ENCODE measurements at regions not wholly inside any gene's neighbourhood (a gene's known extent, or its start where the extent isn't known, plus 50 kb on each side); places are given as distances from the start of the nearest gene placed in this dataset.

GRCh38 chr7:46999866-47000265, 582.0 kb downstream of the TNS3 start:
- TF ChIP-seq POLR2A (IDR thresholded peaks at IDR 0.05): no peak
- TF ChIP-seq, protein P1, sequence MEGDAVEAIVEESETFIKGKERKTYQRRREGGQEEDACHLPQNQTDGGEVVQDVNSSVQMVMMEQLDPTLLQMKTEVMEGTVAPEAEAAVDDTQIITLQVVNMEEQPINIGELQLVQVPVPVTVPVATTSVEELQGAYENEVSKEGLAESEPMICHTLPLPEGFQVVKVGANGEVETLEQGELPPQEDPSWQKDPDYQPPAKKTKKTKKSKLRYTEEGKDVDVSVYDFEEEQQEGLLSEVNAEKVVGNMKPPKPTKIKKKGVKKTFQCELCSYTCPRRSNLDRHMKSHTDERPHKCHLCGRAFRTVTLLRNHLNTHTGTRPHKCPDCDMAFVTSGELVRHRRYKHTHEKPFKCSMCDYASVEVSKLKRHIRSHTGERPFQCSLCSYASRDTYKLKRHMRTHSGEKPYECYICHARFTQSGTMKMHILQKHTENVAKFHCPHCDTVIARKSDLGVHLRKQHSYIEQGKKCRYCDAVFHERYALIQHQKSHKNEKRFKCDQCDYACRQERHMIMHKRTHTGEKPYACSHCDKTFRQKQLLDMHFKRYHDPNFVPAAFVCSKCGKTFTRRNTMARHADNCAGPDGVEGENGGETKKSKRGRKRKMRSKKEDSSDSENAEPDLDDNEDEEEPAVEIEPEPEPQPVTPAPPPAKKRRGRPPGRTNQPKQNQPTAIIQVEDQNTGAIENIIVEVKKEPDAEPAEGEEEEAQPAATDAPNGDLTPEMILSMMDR (IDR thresholded peaks at IDR 0.05): no peak
- DNase-seq (ENCODE audit: low spot score in 2 of 2): no peak
- intact Hi-C loops (cut with DNase I; ENCODE audit: low total_unique reads): no loop called here
- H3K4me3 ChIP-seq (ENCODE audit: low read depth, poor library complexity, severe bottlenecking): no peak overlapping the region

DNA sequence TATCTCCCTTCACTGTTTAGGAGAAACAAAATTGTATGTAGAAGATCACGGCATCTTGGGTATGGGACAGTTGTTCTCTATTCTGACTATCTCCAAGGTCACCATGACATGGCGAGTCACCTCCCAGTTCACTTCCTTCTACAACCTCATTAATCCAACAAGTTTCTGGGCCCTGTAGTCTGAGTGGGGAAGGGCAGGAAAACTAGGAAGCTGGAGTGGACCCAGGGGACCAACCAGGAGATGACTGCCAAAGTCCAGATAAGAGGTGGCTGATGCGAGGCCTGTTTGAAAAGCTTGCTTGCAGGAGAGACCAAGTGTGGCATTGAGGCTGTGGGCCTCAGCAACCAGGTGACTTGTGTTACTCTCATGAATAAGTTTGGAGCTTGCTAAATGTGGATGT, 584.9 kb downstream of the TNS3 start:
- intact Hi-C loops (cut with DNase I; ENCODE audit: low total_unique reads): no loop called here
- WGBS, 2 donors: 81 to 87% methylated on average over 3 of the region's 3 CpGs
- TF ChIP-seq, protein P1 (IDR thresholded peaks at IDR 0.05): no peak
- no peak for TF ChIP-seq POLR2A (IDR thresholded peaks at IDR 0.05)
- DNase-seq (ENCODE audit: low spot score in 2 of 2): no peak
- no peak overlapping the region for H3K4me3 ChIP-seq (ENCODE audit: low read depth, poor library complexity, severe bottlenecking)

DNA sequence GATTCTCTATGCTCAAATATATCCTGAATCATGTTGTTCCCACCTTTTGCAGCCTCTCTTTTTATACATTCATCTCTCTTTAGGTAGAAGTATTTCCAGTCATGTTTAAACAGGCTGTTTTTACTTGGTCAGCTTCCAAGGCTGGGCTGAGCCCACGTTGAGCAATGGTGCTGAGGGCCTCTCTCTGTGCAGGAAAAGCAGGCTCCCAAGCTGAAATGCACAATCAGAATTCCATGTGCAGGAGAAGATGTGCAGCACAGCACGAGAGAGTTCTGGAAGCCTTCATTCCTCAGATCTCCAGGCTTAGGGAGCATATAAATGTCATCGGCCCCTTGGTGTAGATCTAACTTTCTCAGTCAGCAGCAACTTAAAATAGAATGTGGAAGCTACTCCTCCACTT, 588.5 kb downstream of the TNS3 start:
- WGBS, 2 donors: 28 to 53% methylated on average over 3 of the region's 3 CpGs
- H3K4me3 ChIP-seq (ENCODE audit: low read depth, poor library complexity, severe bottlenecking): no peak overlapping the region
- intact Hi-C loops (cut with DNase I; ENCODE audit: low total_unique reads): no loop called here
- no peak for TF ChIP-seq POLR2A (IDR thresholded peaks at IDR 0.05)
- TF ChIP-seq, protein P1 (IDR thresholded peaks at IDR 0.05): no peak
- DNase-seq (ENCODE audit: low spot score in 2 of 2): no peak

GRCh38 chr7:46990761-46991160, 591.1 kb downstream of the TNS3 start:
- no peak for DNase-seq (ENCODE audit: low spot score in 2 of 2)
- TF ChIP-seq, protein P1 (IDR thresholded peaks at IDR 0.05): no peak
- no peak for TF ChIP-seq POLR2A (IDR thresholded peaks at IDR 0.05)
- intact Hi-C loops (cut with DNase I; ENCODE audit: low total_unique reads): no loop called here
- no peak overlapping the region for H3K4me3 ChIP-seq (ENCODE audit: low read depth, poor library complexity, severe bottlenecking)

- no peak for DNase-seq (ENCODE audit: low spot score in 2 of 2)
- no peak for TF ChIP-seq POLR2A (IDR thresholded peaks at IDR 0.05)
- TF ChIP-seq, protein P1 (IDR thresholded peaks at IDR 0.05): no peak
- intact Hi-C loops (cut with DNase I; ENCODE audit: low total_unique reads): no loop called here
- no peak overlapping the region for H3K4me3 ChIP-seq (ENCODE audit: low read depth, poor library complexity, severe bottlenecking)
Measured at GRCh38 chr7:46989247-46989646, 592.7 kb downstream of the TNS3 start.

DNA sequence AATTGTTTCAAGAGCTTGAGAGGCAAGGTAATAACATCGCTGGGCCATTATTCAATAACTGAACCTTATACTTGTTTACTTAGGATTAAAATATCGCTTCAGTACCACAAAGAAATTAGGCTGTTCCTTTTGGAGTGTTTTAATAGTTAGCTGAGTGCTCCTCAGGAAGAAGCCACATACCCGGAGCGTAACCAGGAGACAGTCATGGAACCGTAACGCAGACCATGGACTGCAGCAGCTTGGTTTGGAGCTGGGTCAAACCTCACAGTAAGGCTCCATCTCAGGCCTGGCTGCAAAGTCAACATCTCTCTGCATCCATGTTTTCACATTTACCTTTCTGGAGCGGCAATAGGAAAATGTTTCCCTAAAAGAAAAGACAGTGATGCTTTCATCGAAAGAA, 599.0 kb downstream of the TNS3 start:
- WGBS, 2 donors: 92 to 95% methylated on average over 8 of the region's 8 CpGs
- DNase-seq (ENCODE audit: low spot score in 2 of 2): no peak
- intact Hi-C loops (cut with DNase I; ENCODE audit: low total_unique reads): no loop called here
- no peak overlapping the region for H3K4me3 ChIP-seq (ENCODE audit: low read depth, poor library complexity, severe bottlenecking)
- no peak for TF ChIP-seq POLR2A (IDR thresholded peaks at IDR 0.05)
- TF ChIP-seq, protein P1 (IDR thresholded peaks at IDR 0.05): no peak
